ENCODE measurements at regions not wholly inside any gene's neighbourhood (a gene's known extent, or its start where the extent isn't known, plus 50 kb on each side); places are given as distances from the start of the nearest gene placed in this dataset.

GRCh38 chr21:16568244-16568643, 838.5 kb downstream of the USP25 start:
- no peak for DNase-seq

GRCh38 chr21:16568661-16569060, 838.9 kb downstream of the USP25 start:
- no peak for DNase-seq

GRCh38 chr21:16569679-16570078, 839.9 kb downstream of the USP25 start:
- DNase-seq: no peak

GRCh38 chr21:16570171-16570570, 840.4 kb downstream of the USP25 start:
- no peak for DNase-seq

GRCh38 chr21:16570856-16571255, 841.1 kb downstream of the USP25 start:
- DNase-seq: no peak

GRCh38 chr21:16571594-16571993, 841.8 kb downstream of the USP25 start:
- DNase-seq: no peak

- no peak for DNase-seq
Observed at GRCh38 chr21:16572032-16572431, 842.2 kb downstream of the USP25 start.

GRCh38 chr21:16573578-16573977, 843.8 kb downstream of the USP25 start:
- DNase-seq: no peak

GRCh38 chr21:16577975-16578374, 848.2 kb downstream of the USP25 start:
- DNase-seq: no peak

- no peak for DNase-seq
Observed at GRCh38 chr21:16578912-16579311, 849.1 kb downstream of the USP25 start.

GRCh38 chr21:16579538-16579937, 849.8 kb downstream of the USP25 start:
- no peak for DNase-seq

GRCh38 chr21:16580661-16581060, 850.9 kb downstream of the USP25 start:
- DNase-seq: no peak

- DNase-seq: no peak
Observed at GRCh38 chr21:16583556-16583955, 853.8 kb downstream of the USP25 start.

- no peak for DNase-seq
Observed at GRCh38 chr21:16584756-16585155, 855.0 kb downstream of the USP25 start.

GRCh38 chr21:16585896-16586295, 856.1 kb downstream of the USP25 start:
- no peak for DNase-seq

- DNase-seq: no peak
Observed at GRCh38 chr21:16587141-16587581, 857.4 kb downstream of the USP25 start.

- no peak for DNase-seq
Observed at GRCh38 chr21:16587681-16588375, 858.0 kb downstream of the USP25 start.

GRCh38 chr21:16588433-16588860, 858.7 kb downstream of the USP25 start:
- DNase-seq: no peak

GRCh38 chr21:16589006-16589898, 859.5 kb downstream of the USP25 start:
- DNase-seq: no peak

GRCh38 chr21:16590186-16590585, 860.4 kb downstream of the USP25 start:
- no peak for DNase-seq

- no peak for DNase-seq
Observed at GRCh38 chr21:16590641-16591292, 861.0 kb downstream of the USP25 start.

GRCh38 chr21:16592381-16592780, 862.6 kb downstream of the USP25 start:
- DNase-seq: no peak

- no peak for DNase-seq
Observed at GRCh38 chr21:16594191-16594590, 864.4 kb downstream of the USP25 start.

GRCh38 chr21:16596369-16596768, 866.6 kb downstream of the USP25 start:
- DNase-seq: no peak
